HL-60 (cell line): ENCODE measurements at regions not wholly inside any gene's neighbourhood (a gene's known extent, or its start where the extent isn't known, plus 50 kb on each side); places are given as distances from the start of the nearest gene placed in this dataset.

ENCODE experiments used
- DNase-seq, 2 experiments: peaks; one replicate each; pipeline ENCODE4 v3.0.0-alpha.2; 2010 to 2020; ENCODE audit warnings: low read depth in 1 of 2, low spot score in 1 of 2
- H3K27ac ChIP-seq: fragments of 250-450 bp; sonication (Bioruptor Pico); replicated peaks from 2 replicates; pipeline ENCODE4 v1.5.1; 2020; ENCODE audit warnings: mild to moderate bottlenecking, moderate library complexity
- H3K27me3 ChIP-seq: fragments of 250-450 bp; sonication (Bioruptor Pico); 2 replicates; pipeline ENCODE4 v1.5.1; 2021; ENCODE audit warnings: mild to moderate bottlenecking, moderate library complexity; ENCODE audit not compliant: insufficient read depth, poor library complexity, severe bottlenecking
- H3K4me3 ChIP-seq: replicated peaks from 2 replicates; pipeline ENCODE4 v1.5.1; 2011; ENCODE audit warnings: mild to moderate bottlenecking, control low read depth, low read length; ENCODE audit not compliant: insufficient read depth
- CTCF ChIP-seq: IDR thresholded peaks from one replicate; pipeline ENCODE4 v1.5.1; 2011; ENCODE audit warnings: low read length, control low read depth, inconsistent platforms; ENCODE audit not compliant: insufficient read depth
- GABPA ChIP-seq: IDR thresholded peaks from 2 replicates; pipeline ENCODE4 v1.6.1; 2012; ENCODE audit warnings: low read depth
- POLR2AphosphoS5 ChIP-seq: IDR thresholded peaks from 2 replicates; pipeline ENCODE4 v1.6.1; 2012; ENCODE audit warnings: low read depth
- REST ChIP-seq: IDR thresholded peaks from 2 replicates; pipeline ENCODE4 v1.6.1; 2012; ENCODE audit warnings: low read depth; ENCODE audit not compliant: insufficient replicate concordance
- SPI1 ChIP-seq: IDR thresholded peaks from 2 replicates; pipeline ENCODE4 v1.6.1; 2012; ENCODE audit warnings: low read depth, mild to moderate bottlenecking, borderline replicate concordance

- no peak for DNase-seq
- no peak for TF ChIP-seq GABPA
- TF ChIP-seq CTCF, result no peak
- TF ChIP-seq REST, result no peak
- no peak for TF ChIP-seq SPI1
- TF ChIP-seq POLR2AphosphoS5, result no peak
- H3K27me3 ChIP-seq, result no peaks in the 10 kb centered on the region
- H3K4me3 ChIP-seq, result no peak overlapping the region
- H3K27ac ChIP-seq, result no peak overlapping the region
Measured at GRCh38 chr3:29189328-29189727, 91.5 kb upstream of the RBMS3 start.

- no peak for DNase-seq
- no peak for TF ChIP-seq REST
- no peak for TF ChIP-seq SPI1
- no peak for TF ChIP-seq GABPA
- no peak for TF ChIP-seq POLR2AphosphoS5
- TF ChIP-seq CTCF, result no peak
- Histone ChIP-seq H3K27me3 (no peaks in the 10 kb centered on the region), H3K4me3 (no peak overlapping the region), H3K27ac (no peak overlapping the region)
Measured at GRCh38 chr3:29194139-29194538, 86.7 kb upstream of the RBMS3 start.

- TF ChIP-seq POLR2AphosphoS5 (no peak), REST (no peak), GABPA (no peak), SPI1 (no peak), CTCF (no peak)
- no peak overlapping the region for H3K27ac ChIP-seq
- DNase-seq, result no peak
- H3K27me3 ChIP-seq, result no peaks in the 10 kb centered on the region
- no peak overlapping the region for H3K4me3 ChIP-seq
Measured at GRCh38 chr3:29195056-29195455, 85.8 kb upstream of the RBMS3 start.
